Fibroblast of skin of scalp (primary cell): ENCODE measurements at regions not wholly inside any gene's neighbourhood (a gene's known extent, or its start where the extent isn't known, plus 50 kb on each side); places are given as distances from the start of the nearest gene placed in this dataset.

Experiments
- DNase-seq: peaks from one replicate; pipeline ENCODE4 v3.0.0-alpha.2; 2013

DNA sequence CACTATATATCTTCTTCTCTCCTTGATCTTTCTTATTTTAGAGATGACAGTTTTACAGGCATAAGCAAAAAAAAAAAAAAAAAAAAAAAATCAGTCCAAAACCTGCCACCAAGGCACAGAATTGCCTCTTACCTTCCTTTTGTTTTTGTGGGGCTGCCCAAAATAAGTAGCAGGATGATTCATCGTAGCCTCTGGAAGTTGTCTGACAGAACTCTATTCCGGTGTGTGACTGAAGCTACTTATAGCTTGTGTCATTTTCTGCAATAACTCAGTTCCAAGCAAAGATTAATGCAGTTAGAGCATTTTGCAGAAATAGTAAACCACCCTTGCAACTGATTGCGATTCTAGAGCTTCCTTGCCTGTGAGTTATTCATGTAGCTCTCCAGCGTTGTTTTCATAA, 186.8 kb downstream of the KIF2B start:
- DNase-seq, result no peak

DNA sequence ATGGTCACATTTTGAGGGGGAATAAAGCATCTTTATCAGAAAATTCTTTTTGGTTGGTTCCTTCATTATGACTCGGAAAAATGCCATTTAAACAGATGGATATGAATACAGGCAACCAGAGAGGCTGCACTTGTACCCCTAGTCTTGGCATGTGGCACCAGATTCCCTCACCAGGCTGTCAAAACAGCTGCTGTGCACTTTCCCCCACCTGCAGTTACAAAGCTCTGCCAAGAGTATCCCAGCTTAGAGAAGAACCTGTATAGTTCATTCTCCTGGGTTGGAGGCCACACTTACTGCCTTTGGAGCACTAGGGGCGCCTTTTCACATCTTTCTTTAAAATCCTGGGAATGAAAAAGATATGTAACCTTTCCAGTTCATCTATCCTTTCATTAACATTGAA, 190.3 kb downstream of the KIF2B start:
- DNase-seq, result no peak

- DNase-seq, result no peak
Observed at GRCh38 chr17:54015734-54016133, 193.0 kb downstream of the KIF2B start.

DNA sequence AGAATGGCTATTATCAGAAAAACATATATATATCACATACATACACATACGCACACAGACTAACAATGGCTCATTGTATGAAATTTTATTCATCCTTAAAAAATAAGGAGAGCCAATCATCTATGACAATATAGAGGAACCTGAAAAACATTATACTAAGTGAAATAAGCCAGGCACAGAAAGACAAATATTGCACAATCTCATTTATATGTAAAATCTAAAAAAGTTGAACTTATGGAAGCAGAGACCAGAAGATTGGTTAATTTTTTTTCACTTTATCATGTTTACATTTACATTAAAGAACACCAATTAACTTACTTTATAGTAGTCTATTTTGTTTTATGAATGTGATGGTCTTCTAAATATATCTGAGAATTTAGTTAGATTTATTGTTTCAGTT, 198.7 kb downstream of the KIF2B start:
- no peak for DNase-seq

- DNase-seq, result no peak
Observed at GRCh38 chr17:54028986-54029580, 206.4 kb downstream of the KIF2B start.

DNA sequence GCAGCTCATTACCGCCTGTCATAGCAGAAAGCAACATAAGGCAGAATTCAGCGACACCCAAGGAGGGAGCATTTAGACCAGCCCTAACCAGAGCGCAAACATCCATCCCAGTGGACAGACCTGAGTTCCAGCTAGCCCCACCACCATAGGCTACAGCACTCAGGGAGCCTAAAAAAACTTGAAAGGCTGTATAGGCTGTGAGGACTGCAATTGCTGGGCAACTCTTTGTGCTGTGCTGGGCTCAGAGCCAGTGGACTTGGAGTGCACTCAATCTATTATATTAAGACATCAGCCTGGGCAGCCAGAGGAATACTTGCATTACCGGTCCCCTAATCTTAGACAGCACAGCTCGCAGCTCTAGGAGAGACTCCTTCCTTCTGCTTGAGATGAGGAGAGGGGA, 207.3 kb downstream of the KIF2B start:
- DNase-seq, result no peak

DNA sequence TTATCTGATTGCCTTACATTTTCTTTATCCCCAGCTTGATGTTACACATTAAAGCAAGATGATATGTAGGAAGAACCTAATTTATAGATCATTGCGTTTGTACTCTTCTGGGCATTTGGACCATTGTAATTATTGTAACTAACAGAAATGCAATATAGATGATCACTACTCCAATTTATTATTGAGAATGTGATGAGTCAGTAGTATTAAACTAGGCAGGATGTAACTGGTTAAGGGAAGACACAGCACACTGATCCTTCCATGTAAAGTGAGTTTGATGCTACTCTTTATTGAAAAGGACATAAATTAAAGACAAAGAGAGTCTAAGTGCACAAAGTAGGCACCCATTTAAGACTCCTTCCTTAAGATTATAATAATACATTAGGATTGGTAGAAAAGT, 223.8 kb downstream of the KIF2B start:
- DNase-seq, result no peak

DNA sequence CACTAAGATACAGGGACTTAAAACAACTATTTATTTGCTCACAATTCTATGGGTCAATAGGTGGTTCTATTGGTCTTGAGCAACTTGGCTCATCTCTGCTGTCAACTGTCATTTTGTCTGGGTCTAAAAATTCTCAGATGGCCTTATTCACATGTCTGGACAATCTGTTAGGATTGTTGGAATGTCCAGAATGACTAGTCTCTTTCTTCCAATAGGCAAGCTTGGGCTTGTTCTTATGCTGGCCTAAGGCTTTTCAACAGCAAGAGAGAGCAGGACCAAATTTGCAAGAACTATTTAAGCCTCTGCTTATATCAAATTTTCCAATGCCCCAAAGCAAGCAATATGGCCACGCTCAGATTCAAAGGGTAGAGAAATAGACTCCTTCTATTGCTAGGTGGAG, 240.9 kb downstream of the KIF2B start:
- DNase-seq, result no peak

DNA sequence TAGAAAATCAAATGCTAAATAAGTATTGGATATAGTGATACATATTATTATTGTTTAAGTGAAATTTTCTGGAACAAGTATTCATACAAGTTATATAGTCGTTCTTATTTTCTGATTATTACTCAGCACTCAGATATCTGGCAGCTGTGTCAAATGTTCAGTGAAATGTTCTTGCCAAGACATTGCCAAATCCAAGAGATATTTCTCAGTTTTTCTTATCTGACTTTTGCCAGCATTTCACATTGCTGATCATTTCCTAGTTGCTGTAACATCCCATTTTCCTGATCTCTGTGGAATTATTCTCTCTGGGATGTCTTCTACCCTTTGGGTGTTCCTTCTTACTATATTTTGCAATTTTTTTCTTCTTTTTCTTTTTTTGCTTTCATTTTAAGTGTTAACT, 262.3 kb downstream of the KIF2B start:
- DNase-seq, result no peak

- no peak for DNase-seq
Observed at GRCh38 chr17:54085934-54086333, 263.2 kb downstream of the KIF2B start.

GRCh38 chr17:54096216-54096615, 273.5 kb downstream of the KIF2B start:
- no peak for DNase-seq

- no peak for DNase-seq
Observed at GRCh38 chr17:54099221-54099620, 276.5 kb downstream of the KIF2B start.

DNA sequence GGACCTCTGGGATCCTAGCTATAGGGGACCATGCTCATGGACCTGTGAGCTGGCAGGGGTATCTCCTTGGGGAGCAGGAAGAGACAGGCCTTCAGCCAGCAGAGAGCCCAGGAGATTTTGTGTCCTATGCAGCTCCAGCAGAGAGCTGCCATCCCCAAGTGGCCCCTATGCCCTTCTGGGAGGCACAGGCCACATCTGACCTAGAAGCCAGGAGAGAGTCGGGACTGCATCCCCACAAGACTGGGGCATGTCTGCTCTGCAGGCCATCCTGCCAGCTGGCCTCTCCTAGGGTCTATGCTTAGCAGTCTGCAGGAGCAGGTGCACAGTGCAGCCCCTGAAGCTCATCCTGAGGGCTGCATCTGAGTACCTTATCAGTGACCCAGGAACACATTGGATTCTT, 279.5 kb downstream of the KIF2B start:
- DNase-seq, result no peak

GRCh38 chr17:54111576-54111975, 288.8 kb downstream of the KIF2B start:
- no peak for DNase-seq

- no peak for DNase-seq
Observed at GRCh38 chr17:54117452-54117851, 294.7 kb downstream of the KIF2B start.

DNA sequence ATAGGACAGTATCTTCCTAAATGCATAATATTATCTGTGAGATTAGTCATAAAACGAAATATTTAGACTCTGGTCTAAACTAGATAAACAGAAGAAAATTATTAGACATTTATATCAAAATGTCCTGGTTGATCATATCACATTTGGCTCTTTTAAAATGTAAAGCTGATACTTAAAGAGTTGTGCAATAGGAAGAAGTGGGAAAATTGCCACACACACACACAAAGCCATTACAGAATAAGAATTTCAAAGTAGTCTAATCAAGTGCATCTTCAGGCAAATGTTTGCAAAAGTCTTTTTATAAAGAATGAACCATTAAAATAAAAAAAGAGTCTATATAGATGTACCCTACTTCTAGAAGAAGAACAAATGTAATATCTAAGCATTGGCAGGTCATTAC, 301.7 kb downstream of the KIF2B start:
- DNase-seq, result no peak

- no peak for DNase-seq
Observed at GRCh38 chr17:54153423-54153822, 330.7 kb downstream of the KIF2B start.

DNA sequence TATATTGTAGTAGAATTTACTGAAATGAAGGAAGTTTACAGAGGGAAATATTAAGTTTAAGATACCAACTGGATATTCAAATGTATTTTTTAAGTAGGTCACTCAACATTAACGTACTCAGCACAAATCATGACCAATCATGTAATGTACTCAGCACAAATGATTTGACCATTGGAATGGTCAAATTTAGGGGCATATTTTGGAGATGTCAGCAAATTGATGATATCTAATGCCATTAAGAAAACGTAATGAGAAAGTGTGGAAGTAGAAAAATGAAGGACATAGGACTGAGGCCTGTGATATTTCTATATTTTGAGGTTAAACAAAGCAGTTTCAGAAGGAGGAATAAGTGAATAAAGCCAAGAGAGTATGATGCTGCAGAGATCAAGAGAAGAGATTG, 334.8 kb downstream of the KIF2B start:
- no peak for DNase-seq

DNA sequence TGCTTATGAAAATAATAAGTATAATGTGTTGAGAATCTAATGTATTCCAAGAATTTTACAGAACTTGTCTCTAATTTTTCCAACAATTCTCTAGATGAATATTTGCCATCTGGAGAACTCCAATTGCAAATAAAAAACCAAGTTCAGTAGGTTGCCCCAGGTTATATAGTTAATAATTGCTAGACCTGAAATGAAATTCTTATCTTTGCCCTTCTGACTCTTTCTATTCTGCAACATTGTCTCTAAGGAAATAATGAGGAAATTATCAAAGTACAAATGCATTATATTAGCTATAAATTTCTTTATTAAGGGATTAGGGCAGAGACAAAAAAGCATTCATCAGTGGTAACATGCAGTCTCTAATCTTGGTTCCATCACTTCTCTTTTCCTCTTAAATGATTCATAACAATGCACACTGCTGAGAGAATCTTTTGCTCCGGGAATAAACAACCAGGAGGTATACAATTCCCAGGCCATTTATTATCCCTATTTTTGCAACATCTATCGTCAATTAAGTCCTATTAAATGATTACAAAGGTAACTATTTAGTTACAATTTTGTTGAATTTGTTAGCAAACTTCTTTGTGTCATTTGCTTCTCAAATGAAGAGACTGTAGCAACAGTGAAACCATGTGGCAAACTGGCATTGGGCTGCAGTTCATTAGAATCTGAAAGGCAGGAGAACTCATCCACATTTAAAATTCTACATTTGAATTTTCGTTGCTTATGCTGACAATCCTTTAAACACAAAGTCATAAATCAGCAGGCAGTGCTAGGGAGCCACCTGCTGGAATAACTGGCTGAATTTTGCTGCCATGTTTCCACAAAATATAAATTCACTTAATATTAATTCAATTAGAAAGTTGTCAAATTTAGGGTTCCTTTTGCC, 349.6 kb downstream of the KIF2B start:
- peak; percentile 1 for DNase-seq

DNA sequence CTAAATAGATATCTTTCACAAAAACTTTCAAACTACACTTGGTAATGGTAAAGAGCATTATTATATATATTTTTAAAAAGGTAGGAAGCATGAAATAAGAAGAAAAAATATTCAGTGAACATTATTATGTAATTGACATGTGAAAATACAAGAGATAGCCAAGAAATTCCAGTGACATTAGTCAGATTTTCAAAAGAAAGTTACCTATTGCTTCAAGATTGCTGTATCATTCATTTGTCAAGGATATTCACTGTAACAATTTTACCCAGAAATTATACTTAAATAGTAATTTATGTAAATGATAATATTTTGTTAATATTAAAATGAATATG, 350.2 kb downstream of the KIF2B start:
- no peak for DNase-seq

- no peak for DNase-seq
Observed at GRCh38 chr17:54177606-54178308, 355.0 kb downstream of the KIF2B start.

- no peak for DNase-seq
Observed at GRCh38 chr17:54180950-54181349, 358.2 kb downstream of the KIF2B start.

DNA sequence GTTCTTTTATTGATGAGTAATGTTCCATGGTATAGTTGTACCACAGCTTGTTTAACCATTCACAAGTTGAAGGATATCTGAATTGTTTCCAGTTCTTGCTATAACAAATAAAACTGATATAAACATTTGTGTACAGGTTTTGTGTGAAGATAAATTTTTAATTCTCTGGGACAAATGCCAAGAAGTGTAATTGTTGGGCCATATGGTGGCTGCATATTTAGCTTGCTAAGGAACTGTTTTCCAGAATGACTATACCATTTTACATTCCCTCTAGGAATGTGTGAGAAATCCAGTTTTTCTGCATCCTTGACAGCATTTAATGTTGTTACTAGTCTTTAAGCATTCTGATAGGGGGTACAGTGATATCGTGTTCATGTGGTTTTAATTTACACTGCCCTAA, 368.5 kb downstream of the KIF2B start:
- DNase-seq, result no peak

GRCh38 chr17:54194268-54194667, 371.5 kb downstream of the KIF2B start:
- no peak for DNase-seq
